H9 (cell line): ENCODE measurements at regions not wholly inside any gene's neighbourhood (a gene's known extent, or its start where the extent isn't known, plus 50 kb on each side); places are given as distances from the start of the nearest gene placed in this dataset.

Experiments used
- DNase-seq: peaks from one replicate; pipeline ENCODE4 v3.0.0-alpha.2; 2017
- H2AFZ ChIP-seq: one replicate; pipeline ENCODE4 v1.6.1; 2013; ENCODE audit warnings: mild to moderate bottlenecking, low read length, control low read depth, moderate library complexity
- H2AK5ac ChIP-seq: 2 replicates; pipeline ENCODE4 v1.6.1; 2013; ENCODE audit warnings: low read length, control low read depth, mixed read lengths; ENCODE audit not compliant: insufficient read length
- H2BK120ac ChIP-seq: one replicate; pipeline ENCODE4 v1.6.1; 2013; ENCODE audit warnings: low read depth, mild to moderate bottlenecking, low read length, control low read depth, inconsistent platforms; ENCODE audit not compliant: poor library complexity, severe bottlenecking
- H2BK12ac ChIP-seq: 2 replicates; pipeline ENCODE4 v1.6.1; 2013; ENCODE audit warnings: low read length, control low read depth, mixed read lengths, low read depth; ENCODE audit not compliant: insufficient read length
- H2BK15ac ChIP-seq: 2 replicates; pipeline ENCODE4 v1.6.1; 2013; ENCODE audit warnings: low read depth, low read length, control low read depth
- H2BK20ac ChIP-seq: one replicate; pipeline ENCODE4 v1.6.1; 2013; ENCODE audit warnings: low read depth, mild to moderate bottlenecking, low read length, control low read depth, inconsistent platforms; ENCODE audit not compliant: poor library complexity, severe bottlenecking
- H2BK5ac ChIP-seq: 2 replicates; pipeline ENCODE4 v1.6.1; 2013; ENCODE audit warnings: low read length, control low read depth, mixed read lengths; ENCODE audit not compliant: insufficient read length
- H3K14ac ChIP-seq: 2 replicates; pipeline ENCODE4 v1.6.1; 2013; ENCODE audit warnings: low read length, control low read depth; ENCODE audit not compliant: insufficient read depth
- H3K18ac ChIP-seq: 2 replicates; pipeline ENCODE4 v1.6.1; 2013; ENCODE audit warnings: low read depth, mild to moderate bottlenecking, mixed read lengths, low read length, control low read depth; ENCODE audit not compliant: insufficient read length
- H3K23ac ChIP-seq: 2 replicates; pipeline ENCODE4 v1.6.1; 2013; ENCODE audit warnings: low read length, control low read depth, mixed read lengths, low read depth; ENCODE audit not compliant: insufficient read length
- H3K23me2 ChIP-seq: 2 replicates; pipeline ENCODE4 v1.6.1; 2013; ENCODE audit warnings: low read depth, mild to moderate bottlenecking, mixed read lengths, low read length, control low read depth; ENCODE audit not compliant: insufficient read length, poor library complexity, severe bottlenecking
- H3K27ac ChIP-seq: 2 replicates; pipeline ENCODE4 v1.5.1; 2013; ENCODE audit warnings: low read length, control low read depth, mixed read lengths, low read depth; ENCODE audit not compliant: insufficient read length
- H3K27me3 ChIP-seq: 2 replicates; pipeline ENCODE4 v1.6.1; 2013; ENCODE audit warnings: low read length, control low read depth, inconsistent platforms; ENCODE audit not compliant: insufficient read depth
- H3K4ac ChIP-seq: 2 replicates; pipeline ENCODE4 v1.6.1; 2013; ENCODE audit warnings: low read depth, mild to moderate bottlenecking, control low read depth, inconsistent platforms, low read length, moderate library complexity
- H3K4me1 ChIP-seq: 2 replicates; pipeline ENCODE4 v1.6.1; 2013; ENCODE audit warnings: low read length, control low read depth, inconsistent platforms; ENCODE audit not compliant: insufficient read depth
- H3K4me2 ChIP-seq: 2 replicates; pipeline ENCODE4 v1.6.1; 2013; ENCODE audit warnings: low read length, control low read depth, mixed read lengths; ENCODE audit not compliant: insufficient read length, insufficient read depth
- H3K56ac ChIP-seq: 2 replicates; pipeline ENCODE4 v1.6.1; 2013; ENCODE audit warnings: low read depth, mild to moderate bottlenecking, mixed read lengths, low read length, control low read depth; ENCODE audit not compliant: insufficient read length
- H3K79me1 ChIP-seq: 2 replicates; pipeline ENCODE4 v1.6.1; 2013; ENCODE audit warnings: low read depth, mild to moderate bottlenecking, moderate library complexity, low read length, control low read depth, inconsistent platforms; ENCODE audit not compliant: insufficient read depth, poor library complexity, severe bottlenecking
- H3K79me2 ChIP-seq: 2 replicates; pipeline ENCODE4 v1.6.1; 2013; ENCODE audit warnings: low read length, control low read depth, inconsistent platforms; ENCODE audit not compliant: insufficient read depth
- H3K9ac ChIP-seq: 2 replicates; pipeline ENCODE4 v1.6.1; 2013; ENCODE audit warnings: low read length, control low read depth, mixed read lengths; ENCODE audit not compliant: insufficient read length; ENCODE audit errors: extremely low read depth
- H3K9me3 ChIP-seq: one replicate; pipeline ENCODE4 v1.6.1; 2013; ENCODE audit warnings: low read depth, low read length, inconsistent platforms; ENCODE audit not compliant: control insufficient read depth
- H3T11ph ChIP-seq: one replicate; pipeline ENCODE4 v1.6.1; 2013; ENCODE audit warnings: mild to moderate bottlenecking, low read length, control low read depth, inconsistent platforms
- H4K20me1 ChIP-seq: one replicate; pipeline ENCODE4 v1.6.1; 2013; ENCODE audit not compliant: control insufficient read depth, insufficient read length, insufficient read depth
- H4K5ac ChIP-seq: 2 replicates; pipeline ENCODE4 v1.6.1; 2013; ENCODE audit warnings: low read depth, mild to moderate bottlenecking, mixed read lengths, low read length, control low read depth; ENCODE audit not compliant: insufficient read length
- H4K8ac ChIP-seq: replicated peaks from 2 replicates; pipeline ENCODE4 v1.6.1; 2013; ENCODE audit warnings: low read length, control low read depth, mixed read lengths, low read depth; ENCODE audit not compliant: insufficient read length
- H4K91ac ChIP-seq: 2 replicates; pipeline ENCODE4 v1.6.1; 2013; ENCODE audit warnings: low read depth, mild to moderate bottlenecking, moderate library complexity, mixed read lengths, low read length, control low read depth; ENCODE audit not compliant: insufficient read length
- H3K27ac Mint-ChIP-seq, 3 experiments: 2 replicates in 2 of 3; 3 replicates in 1 of 3; pipeline ENCODE4 v1.8.0; 2020 to 2021; ENCODE audit warnings: mixed read lengths in 3 of 3, mild to moderate bottlenecking in 1 of 3, moderate library complexity in 1 of 3
- H3K27me3 Mint-ChIP-seq: 2 replicates; pipeline ENCODE4 v1.8.0; 2021; ENCODE audit warnings: low read depth, mild to moderate bottlenecking, moderate library complexity, mixed read lengths
- H3K36me3 Mint-ChIP-seq, 3 experiments: 2 replicates in 2 of 3; 3 replicates in 1 of 3; pipeline ENCODE4 v1.8.0; 2020 to 2021; ENCODE audit warnings: low read depth in 3 of 3, mixed read lengths in 3 of 3; ENCODE audit not compliant: insufficient read depth in 1 of 3
- H3K4me1 Mint-ChIP-seq, 2 experiments: 2 replicates each; pipeline ENCODE4 v1.8.0; 2020; ENCODE audit warnings: mixed read lengths in 2 of 2
- H3K4me3 Mint-ChIP-seq, 2 experiments: 2 replicates in 1 of 2; 3 replicates in 1 of 2; pipeline ENCODE4 v1.8.0; 2020 to 2021; ENCODE audit warnings: mild to moderate bottlenecking in 2 of 2, mixed read lengths in 2 of 2, moderate library complexity in 1 of 2
- H3K9me3 Mint-ChIP-seq, 2 experiments: 2 replicates in 1 of 2; 3 replicates in 1 of 2; pipeline ENCODE4 v1.8.0; 2020; ENCODE audit warnings: mild to moderate bottlenecking in 2 of 2, mixed read lengths in 2 of 2, moderate library complexity in 1 of 2
- CTCF ChIP-seq: fragments of 200-600 bp; sonication (generic); conservative IDR thresholded peaks from 3 replicates; pipeline ENCODE4 v1.8.0; 2021; ENCODE audit warnings: antibody characterized with exemption, mild to moderate bottlenecking
- WGBS: extraction: QIAGEN DNeasy Blood & Tissue Kit; methylation state at CpG from one replicate; pipeline ENCODE4 v1.1.7; 2013; ENCODE audit warnings: missing lambda C conversion rate, low lambda C conversion rate, mixed read lengths; ENCODE audit not compliant: insufficient read length; ENCODE audit errors: extremely low coverage; 5-methylcytosine and 5-hydroxymethylcytosine counted together

- Histone ChIP-seq H3K4me1 (no peaks in the 10 kb centered on the region), H3K4ac (no peak overlapping the region), H4K91ac (no peak overlapping the region), H4K5ac (no peak overlapping the region), H3K23ac (no peak overlapping the region), H2BK5ac (no peak overlapping the region), H3K23me2 (no peaks in the 10 kb centered on the region), H3T11ph (no peak overlapping the region), H2BK20ac (no peak overlapping the region), H4K20me1 (no peaks in the 10 kb centered on the region), H2BK120ac (no peak overlapping the region), H3K18ac (no peak overlapping the region), H3K79me1 (no peaks in the 10 kb centered on the region), H3K56ac (no peak overlapping the region), H3K4me2 (no peak overlapping the region), H3K9me3 (no peaks in the 10 kb centered on the region), H3K9ac (no peak overlapping the region), H3K14ac (no peak overlapping the region), H3K27me3 (no peaks in the 10 kb centered on the region), H2BK15ac (no peak overlapping the region), H3K27ac (no peak overlapping the region), H2BK12ac (no peak overlapping the region), H2AK5ac (no peak overlapping the region), H3K79me2 (no peaks in the 10 kb centered on the region), H4K8ac (no peak overlapping the region), H2AFZ (no peak overlapping the region)
- Mint-ChIP-seq H3K27me3 (peaks cover 5% of the 10 kb centered on the region; the same call in 1 of the 2 replicates), H3K4me3 (no peak overlapping the region), H3K36me3 (no peaks in the 10 kb centered on the region), H3K4me1 (peaks cover 11 to 15% of the 10 kb centered on the region in 2 experiments), H3K27ac (0 out of 7 replicates have a peak overlapping the region, but pooled peaks of 1 of the 3 experiments have one; percentile 30), H3K9me3 (no peaks in the 10 kb centered on the region)
- WGBS, result no CpG with 5 or more reads among the region's 5 CpGs
- DNase-seq, result no peak
- no peak for TF ChIP-seq CTCF
Measured at GRCh38 chr14:95406756-95407277, 87.1 kb upstream of the CLMN start.
